Liver (tissue), 8 donors: ENCODE measurements at regions not wholly inside any gene's neighbourhood (a gene's known extent, or its start where the extent isn't known, plus 50 kb on each side); places are given as distances from the start of the nearest gene placed in this dataset.

Experiments used
- DNase-seq: peaks from one replicate; pipeline ENCODE4 v3.0.0-alpha.2; 2017; ENCODE audit warnings: low spot score
- H3K27ac ChIP-seq, 2 donors: one replicate each; pipeline ENCODE4 v1.7.0; 2013; ENCODE audit warnings: inconsistent platforms in 2 of 2, low read length in 2 of 2, control low read depth in 1 of 2, low read depth in 1 of 2, mild to moderate bottlenecking in 1 of 2
- H3K27me3 ChIP-seq, 4 donors: one replicate each; pipeline versions ENCODE4 v1.6.1 to v1.7.0; 2013; ENCODE audit warnings: low read length in 3 of 4, inconsistent platforms in 1 of 4, mild to moderate bottlenecking in 1 of 4, moderate library complexity in 1 of 4; ENCODE audit not compliant: control insufficient read depth in 4 of 4, insufficient read depth in 4 of 4
- H3K36me3 ChIP-seq, 4 donors: one replicate each; pipeline versions ENCODE4 v1.6.1 to v1.7.0; 2013; ENCODE audit warnings: low read length in 3 of 4, mild to moderate bottlenecking in 3 of 4, low read depth in 1 of 4, moderate library complexity in 1 of 4; ENCODE audit not compliant: control insufficient read depth in 4 of 4, insufficient read depth in 3 of 4
- H3K4me1 ChIP-seq, 4 donors: one replicate each; pipeline versions ENCODE4 v1.6.1 to v1.7.0; 2013; ENCODE audit warnings: low read length in 3 of 4, mild to moderate bottlenecking in 3 of 4, moderate library complexity in 1 of 4; ENCODE audit not compliant: control insufficient read depth in 4 of 4, insufficient read depth in 4 of 4
- H3K4me3 ChIP-seq, 3 donors: one replicate each; pipeline versions ENCODE4 v1.6.1 to v1.7.0; 2013; ENCODE audit warnings: low read length in 3 of 3, control low read depth in 1 of 3, low read depth in 1 of 3, mild to moderate bottlenecking in 1 of 3
- H3K9ac ChIP-seq, 2 donors: one replicate each; pipeline ENCODE4 v1.7.0; 2013; ENCODE audit warnings: low read length in 2 of 2, mild to moderate bottlenecking in 2 of 2, moderate library complexity in 2 of 2, control low read depth in 1 of 2, low read depth in 1 of 2
- H3K9me3 ChIP-seq, 4 donors: one replicate each; pipeline versions ENCODE4 v1.6.1 to v1.7.0; 2013; ENCODE audit warnings: low read length in 3 of 4; ENCODE audit not compliant: control insufficient read depth in 4 of 4
- EGR1 ChIP-seq, 2 donors: IDR thresholded peaks; 2 replicates each; pipeline ENCODE4 v1.6.1; 2016 to 2018; ENCODE audit warnings: antibody characterized with exemption in 2 of 2, low read depth in 2 of 2
- GABPA ChIP-seq, 2 donors: IDR thresholded peaks in 1 of 2; conservative IDR thresholded peaks in 1 of 2; 2 replicates each; pipeline ENCODE4 v1.6.1; 2016; ENCODE audit warnings: antibody characterized with exemption in 2 of 2, mild to moderate bottlenecking in 1 of 2, moderate library complexity in 1 of 2
- HNF4A ChIP-seq, 2 donors: conservative IDR thresholded peaks; 2 replicates each; pipeline ENCODE4 v1.6.1; 2016; ENCODE audit warnings: antibody characterized with exemption in 2 of 2, mild to moderate bottlenecking in 2 of 2
- HNF4G ChIP-seq: IDR thresholded peaks from 2 replicates; pipeline ENCODE4 v1.6.1; 2016; ENCODE audit warnings: antibody characterized with exemption
- JUND ChIP-seq, 2 donors: IDR thresholded peaks; 2 replicates each; pipeline ENCODE4 v1.6.1; 2016; ENCODE audit warnings: antibody characterized with exemption in 2 of 2
- NR2F2 ChIP-seq: IDR thresholded peaks from 2 replicates; pipeline ENCODE4 v1.6.1; 2016; ENCODE audit warnings: antibody characterized with exemption
- RAD21 ChIP-seq, 2 donors: IDR thresholded peaks; 2 replicates each; pipeline ENCODE4 v1.6.1; 2016; ENCODE audit warnings: antibody characterized with exemption in 2 of 2, mild to moderate bottlenecking in 2 of 2
- SP1 ChIP-seq: IDR thresholded peaks from 2 replicates; pipeline ENCODE4 v1.6.1; 2018; ENCODE audit warnings: antibody characterized with exemption, mild to moderate bottlenecking
- TAF1 ChIP-seq: conservative IDR thresholded peaks from 2 replicates; pipeline ENCODE4 v1.6.1; 2016; ENCODE audit warnings: antibody characterized with exemption, mild to moderate bottlenecking
- YY1 ChIP-seq: IDR thresholded peaks from 2 replicates; pipeline ENCODE4 v1.6.1; 2016; ENCODE audit warnings: antibody characterized with exemption, mild to moderate bottlenecking
- WGBS: extraction: QIAGEN DNeasy Blood & Tissue Kit; methylation state at CpG from one replicate; pipeline ENCODE4 v1.1.7; 2013; 5-methylcytosine and 5-hydroxymethylcytosine counted together
- TF ChIP-seq, protein P1 (sequence below): IDR thresholded peaks from 2 replicates; pipeline ENCODE4 v1.6.1; 2016; ENCODE audit warnings: antibody characterized with exemption, mild to moderate bottlenecking
- TF ChIP-seq, protein P2 (sequence below): IDR thresholded peaks from 2 replicates; pipeline ENCODE4 v1.6.1; 2016; ENCODE audit warnings: antibody characterized with exemption
- TF ChIP-seq, protein P3 (sequence below): IDR thresholded peaks from 2 replicates; pipeline ENCODE4 v1.6.1; 2016; ENCODE audit warnings: antibody characterized with exemption
- TF ChIP-seq, protein P4 (sequence below): fragments of 150-350 bp; IDR thresholded peaks from 2 replicates; pipeline ENCODE4 v1.5.1; 2017; ENCODE audit warnings: improper control_type of control experiment, low read depth, low read length; ENCODE audit not compliant: missing input control
- donor health status: healthy.
- donor health status: healthy.
- donor health status: healthy.
- donor health status: healthy.
- donor health status: healthy.

DNA sequence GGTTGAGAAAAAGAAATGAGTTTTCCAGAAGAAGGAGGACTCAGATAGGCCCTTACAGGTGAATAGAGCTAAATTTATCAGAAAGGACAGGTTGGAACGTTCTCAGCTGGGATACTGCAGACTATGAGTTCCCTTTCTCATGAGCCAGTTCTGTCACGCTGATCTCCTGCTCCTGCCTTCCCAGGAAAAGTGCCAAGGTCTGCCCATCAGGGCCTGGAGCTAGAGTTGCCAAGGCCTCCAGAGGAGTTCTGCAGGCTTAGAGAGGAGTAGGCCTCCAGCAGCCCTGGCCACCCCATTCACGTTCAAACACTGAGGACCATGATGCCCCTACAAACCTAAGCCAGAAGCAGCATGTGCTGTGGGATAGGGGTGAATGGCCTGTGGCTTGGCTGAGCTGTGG lies 126.8 kb upstream of the TNR start:
- no peaks in the 10 kb centered on the region for H3K9me3 ChIP-seq
- TF ChIP-seq, protein P1, sequence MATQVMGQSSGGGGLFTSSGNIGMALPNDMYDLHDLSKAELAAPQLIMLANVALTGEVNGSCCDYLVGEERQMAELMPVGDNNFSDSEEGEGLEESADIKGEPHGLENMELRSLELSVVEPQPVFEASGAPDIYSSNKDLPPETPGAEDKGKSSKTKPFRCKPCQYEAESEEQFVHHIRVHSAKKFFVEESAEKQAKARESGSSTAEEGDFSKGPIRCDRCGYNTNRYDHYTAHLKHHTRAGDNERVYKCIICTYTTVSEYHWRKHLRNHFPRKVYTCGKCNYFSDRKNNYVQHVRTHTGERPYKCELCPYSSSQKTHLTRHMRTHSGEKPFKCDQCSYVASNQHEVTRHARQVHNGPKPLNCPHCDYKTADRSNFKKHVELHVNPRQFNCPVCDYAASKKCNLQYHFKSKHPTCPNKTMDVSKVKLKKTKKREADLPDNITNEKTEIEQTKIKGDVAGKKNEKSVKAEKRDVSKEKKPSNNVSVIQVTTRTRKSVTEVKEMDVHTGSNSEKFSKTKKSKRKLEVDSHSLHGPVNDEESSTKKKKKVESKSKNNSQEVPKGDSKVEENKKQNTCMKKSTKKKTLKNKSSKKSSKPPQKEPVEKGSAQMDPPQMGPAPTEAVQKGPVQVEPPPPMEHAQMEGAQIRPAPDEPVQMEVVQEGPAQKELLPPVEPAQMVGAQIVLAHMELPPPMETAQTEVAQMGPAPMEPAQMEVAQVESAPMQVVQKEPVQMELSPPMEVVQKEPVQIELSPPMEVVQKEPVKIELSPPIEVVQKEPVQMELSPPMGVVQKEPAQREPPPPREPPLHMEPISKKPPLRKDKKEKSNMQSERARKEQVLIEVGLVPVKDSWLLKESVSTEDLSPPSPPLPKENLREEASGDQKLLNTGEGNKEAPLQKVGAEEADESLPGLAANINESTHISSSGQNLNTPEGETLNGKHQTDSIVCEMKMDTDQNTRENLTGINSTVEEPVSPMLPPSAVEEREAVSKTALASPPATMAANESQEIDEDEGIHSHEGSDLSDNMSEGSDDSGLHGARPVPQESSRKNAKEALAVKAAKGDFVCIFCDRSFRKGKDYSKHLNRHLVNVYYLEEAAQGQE: no peak
- no peak for TF ChIP-seq HNF4A (conservative IDR thresholded peaks at IDR 0.05)
- no peak for TF ChIP-seq HNF4G
- TF ChIP-seq, protein P2, sequence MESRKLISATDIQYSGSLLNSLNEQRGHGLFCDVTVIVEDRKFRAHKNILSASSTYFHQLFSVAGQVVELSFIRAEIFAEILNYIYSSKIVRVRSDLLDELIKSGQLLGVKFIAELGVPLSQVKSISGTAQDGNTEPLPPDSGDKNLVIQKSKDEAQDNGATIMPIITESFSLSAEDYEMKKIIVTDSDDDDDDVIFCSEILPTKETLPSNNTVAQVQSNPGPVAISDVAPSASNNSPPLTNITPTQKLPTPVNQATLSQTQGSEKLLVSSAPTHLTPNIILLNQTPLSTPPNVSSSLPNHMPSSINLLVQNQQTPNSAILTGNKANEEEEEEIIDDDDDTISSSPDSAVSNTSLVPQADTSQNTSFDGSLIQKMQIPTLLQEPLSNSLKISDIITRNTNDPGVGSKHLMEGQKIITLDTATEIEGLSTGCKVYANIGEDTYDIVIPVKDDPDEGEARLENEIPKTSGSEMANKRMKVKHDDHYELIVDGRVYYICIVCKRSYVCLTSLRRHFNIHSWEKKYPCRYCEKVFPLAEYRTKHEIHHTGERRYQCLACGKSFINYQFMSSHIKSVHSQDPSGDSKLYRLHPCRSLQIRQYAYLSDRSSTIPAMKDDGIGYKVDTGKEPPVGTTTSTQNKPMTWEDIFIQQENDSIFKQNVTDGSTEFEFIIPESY: no peak
- TF ChIP-seq, protein P3, sequence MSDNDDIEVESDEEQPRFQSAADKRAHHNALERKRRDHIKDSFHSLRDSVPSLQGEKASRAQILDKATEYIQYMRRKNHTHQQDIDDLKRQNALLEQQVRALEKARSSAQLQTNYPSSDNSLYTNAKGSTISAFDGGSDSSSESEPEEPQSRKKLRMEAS: no peak
- no peak for TF ChIP-seq SP1
- no peak for TF ChIP-seq YY1
- TF ChIP-seq GABPA (IDR thresholded peaks at IDR 0.05 in 1 of 2, conservative IDR thresholded peaks at IDR 0.05 in 1 of 2): no peak
- H3K27ac ChIP-seq: no peak overlapping the region
- no peaks in the 10 kb centered on the region for H3K4me1 ChIP-seq
- no peak overlapping the region for H3K4me3 ChIP-seq
- no peak overlapping the region for H3K9ac ChIP-seq
- DNase-seq: no peak
- H3K36me3 ChIP-seq: no peaks in the 10 kb centered on the region
- 72% methylated on average over 3 of the region's 3 CpGs for WGBS
- H3K27me3 ChIP-seq: no peaks in the 10 kb centered on the region

DNA sequence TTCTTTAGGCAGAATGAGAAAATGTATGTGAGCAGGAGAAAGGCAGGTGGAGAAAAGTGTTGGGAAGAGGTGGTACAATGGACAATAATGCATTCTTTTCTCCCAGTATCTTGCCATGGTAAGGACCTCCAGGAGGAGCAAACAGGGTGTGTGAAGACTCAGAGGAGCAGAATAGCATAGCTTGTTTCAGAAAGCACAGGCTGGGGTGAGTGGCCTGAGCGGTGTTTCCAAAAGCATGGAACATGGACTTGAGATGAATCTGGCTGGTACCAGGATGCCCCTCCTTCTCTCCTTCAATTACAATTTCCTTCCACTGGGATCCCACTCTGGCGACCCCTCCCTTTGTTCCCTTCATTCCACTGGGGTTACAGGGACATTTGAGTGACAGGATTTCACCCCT lies 123.4 kb upstream of the TNR start:
- 61% methylated on average over 2 of the region's 2 CpGs for WGBS
- H3K36me3 ChIP-seq: no peaks in the 10 kb centered on the region
- no peak for TF ChIP-seq EGR1 (IDR thresholded peaks at IDR 0.05; ENCODE audit: low read depth in 2 of 2)
- no peak for TF ChIP-seq RAD21 (IDR thresholded peaks at IDR 0.05)
- TF ChIP-seq JUND (IDR thresholded peaks at IDR 0.05): no peak
- no peak for TF ChIP-seq GABPA (IDR thresholded peaks at IDR 0.05 in 1 of 2, conservative IDR thresholded peaks at IDR 0.05 in 1 of 2)
- TF ChIP-seq, protein P3: no peak
- TF ChIP-seq SP1: no peak
- TF ChIP-seq YY1: no peak
- TF ChIP-seq TAF1: no peak
- no peak for TF ChIP-seq HNF4G
- TF ChIP-seq, protein P4, sequence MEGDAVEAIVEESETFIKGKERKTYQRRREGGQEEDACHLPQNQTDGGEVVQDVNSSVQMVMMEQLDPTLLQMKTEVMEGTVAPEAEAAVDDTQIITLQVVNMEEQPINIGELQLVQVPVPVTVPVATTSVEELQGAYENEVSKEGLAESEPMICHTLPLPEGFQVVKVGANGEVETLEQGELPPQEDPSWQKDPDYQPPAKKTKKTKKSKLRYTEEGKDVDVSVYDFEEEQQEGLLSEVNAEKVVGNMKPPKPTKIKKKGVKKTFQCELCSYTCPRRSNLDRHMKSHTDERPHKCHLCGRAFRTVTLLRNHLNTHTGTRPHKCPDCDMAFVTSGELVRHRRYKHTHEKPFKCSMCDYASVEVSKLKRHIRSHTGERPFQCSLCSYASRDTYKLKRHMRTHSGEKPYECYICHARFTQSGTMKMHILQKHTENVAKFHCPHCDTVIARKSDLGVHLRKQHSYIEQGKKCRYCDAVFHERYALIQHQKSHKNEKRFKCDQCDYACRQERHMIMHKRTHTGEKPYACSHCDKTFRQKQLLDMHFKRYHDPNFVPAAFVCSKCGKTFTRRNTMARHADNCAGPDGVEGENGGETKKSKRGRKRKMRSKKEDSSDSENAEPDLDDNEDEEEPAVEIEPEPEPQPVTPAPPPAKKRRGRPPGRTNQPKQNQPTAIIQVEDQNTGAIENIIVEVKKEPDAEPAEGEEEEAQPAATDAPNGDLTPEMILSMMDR: no peak
- no peak for TF ChIP-seq NR2F2

More for the DNA sequence above, 123.4 kb upstream of the TNR start:
- Histone ChIP-seq H3K9me3 (no peaks in the 10 kb centered on the region), H3K4me3 (no peak overlapping the region), H3K4me1 (no peaks in the 10 kb centered on the region), H3K9ac (no peak overlapping the region), H3K27ac (no peak overlapping the region), H3K27me3 (no peaks in the 10 kb centered on the region)
- no peak for DNase-seq
